Middle frontal gyrus (tissue), 1 donor: ENCODE measurements at regions not wholly inside any gene's neighbourhood (a gene's known extent, or its start where the extent isn't known, plus 50 kb on each side); places are given as distances from the start of the nearest gene placed in this dataset.
"Not testable (repeated sequence)": the region's sequence is repeated elsewhere in the genome, so short reads cannot be mapped to it uniquely, and the experiment has no call there.

Experiments
- DNase-seq: peaks from one replicate; pipeline ENCODE4 v3.0.0-alpha.2; 2015; ENCODE audit warnings: low spot score; ENCODE audit errors: extremely low spot score

DNA sequence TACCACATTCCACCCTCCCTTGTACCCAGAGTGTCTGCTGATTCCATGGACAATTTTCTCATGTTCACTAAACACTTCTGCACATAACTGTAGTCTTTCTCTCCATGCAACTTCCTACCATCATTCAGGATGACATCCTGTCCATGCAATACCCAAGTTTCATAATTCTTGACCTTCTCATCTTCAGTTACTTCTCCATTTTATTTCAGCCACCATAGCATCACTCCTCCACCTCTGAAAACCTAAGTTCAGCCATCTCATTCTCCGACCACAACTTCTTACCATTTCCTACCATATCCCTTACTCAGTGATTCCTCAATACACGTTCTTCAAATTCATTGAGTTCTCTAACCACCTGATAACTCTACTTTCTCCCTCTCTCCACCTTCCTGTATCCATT is 216.5 kb upstream of the TENT5A start:
- DNase-seq = no peak

DNA sequence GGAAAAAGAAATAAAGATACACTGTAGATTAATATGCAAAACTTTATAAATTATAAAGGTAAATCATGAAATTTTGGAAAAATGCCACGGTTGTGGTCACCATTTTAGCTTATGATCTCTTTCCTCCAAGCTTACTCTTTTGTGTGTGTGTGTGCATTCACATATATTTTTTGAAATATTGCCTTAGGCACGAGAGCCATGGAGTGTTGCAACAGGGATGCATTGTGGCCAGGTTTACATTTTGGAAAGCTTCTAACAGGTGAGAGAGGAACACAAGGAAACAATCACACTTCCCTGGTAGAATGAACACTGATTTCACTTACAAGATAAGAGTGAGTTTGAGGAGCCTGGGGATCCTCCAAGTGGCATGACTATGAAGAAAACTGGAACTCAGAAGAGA is 214.5 kb upstream of the TENT5A start:
- no peak for DNase-seq

DNA sequence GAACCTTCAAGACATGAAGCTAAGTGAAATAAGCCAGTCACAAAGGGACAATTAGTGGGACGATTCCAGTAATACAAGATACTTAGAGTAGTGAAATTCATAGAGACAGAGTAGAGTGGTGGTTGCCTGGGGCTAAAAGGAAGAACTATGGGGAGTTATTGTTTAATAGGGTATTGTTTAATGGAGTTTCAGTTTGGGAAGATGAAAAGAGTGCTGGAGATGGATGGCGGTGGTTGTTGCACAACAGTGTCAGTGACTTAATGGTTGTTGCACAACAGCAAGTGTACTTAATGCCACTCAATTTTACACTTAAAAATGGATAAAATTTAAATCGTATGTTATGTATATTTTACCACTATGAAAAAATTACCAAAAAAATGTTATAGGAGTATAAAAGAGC is 209.7 kb upstream of the TENT5A start:
- DNase-seq = no peak

DNA sequence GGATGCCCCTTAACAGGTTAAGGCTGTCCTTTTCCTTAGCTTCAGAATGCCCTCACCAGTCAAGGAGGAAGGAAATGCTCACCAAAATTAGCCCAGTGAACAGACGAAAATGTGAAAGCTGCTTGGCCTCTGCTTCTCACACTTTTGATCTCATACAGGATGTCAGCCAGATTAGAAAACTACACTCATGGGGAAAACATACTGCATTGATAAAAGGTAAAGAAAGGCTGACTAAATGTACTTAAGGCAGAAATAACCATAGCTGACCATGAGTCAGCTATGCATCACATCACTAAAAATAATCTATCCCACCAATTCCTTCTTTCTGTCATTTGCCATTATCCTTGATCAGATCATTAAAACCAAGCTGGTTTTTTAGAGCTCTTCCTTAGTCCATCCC is 198.4 kb upstream of the TENT5A start:
- DNase-seq = no peak

DNA sequence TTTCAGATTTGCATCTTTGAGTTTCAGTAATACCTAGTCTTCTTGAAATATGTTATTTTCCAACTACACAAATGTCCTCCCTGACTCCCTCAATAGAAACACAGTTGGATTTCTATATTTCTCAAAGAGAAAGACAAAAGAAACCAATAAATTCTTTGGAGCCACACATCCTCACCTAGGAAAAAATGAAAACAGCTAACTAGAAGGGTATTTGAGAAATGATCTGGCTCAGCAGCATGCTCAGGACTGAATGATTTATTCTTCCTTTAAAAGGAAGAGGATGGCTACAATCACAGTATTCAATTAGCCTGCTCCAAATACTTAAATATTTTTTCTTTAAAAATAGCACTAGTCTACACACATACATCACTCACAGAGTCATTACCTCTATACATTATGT is 196.4 kb upstream of the TENT5A start:
- no peak for DNase-seq

DNA sequence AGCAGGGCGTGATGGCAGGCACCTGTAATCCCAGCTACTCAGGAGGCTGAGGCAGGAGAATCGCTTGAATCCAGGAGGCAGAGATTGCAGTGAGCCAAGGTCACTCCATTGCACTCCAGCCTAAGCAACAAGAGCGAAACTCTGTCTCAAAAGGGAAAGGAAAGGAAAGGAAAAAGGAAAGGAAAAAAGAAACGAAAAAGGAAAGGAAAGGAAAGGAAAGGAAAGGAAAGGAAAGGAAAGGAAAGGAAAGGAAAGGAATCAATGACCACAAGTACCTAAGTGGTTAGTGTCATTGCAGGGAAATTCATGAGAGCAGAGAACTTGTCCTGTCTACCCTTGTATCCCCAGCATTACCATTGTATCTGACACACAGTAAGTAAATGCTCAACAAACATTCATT is 195.7 kb upstream of the TENT5A start:
- not testable (repeated sequence) for DNase-seq

DNA sequence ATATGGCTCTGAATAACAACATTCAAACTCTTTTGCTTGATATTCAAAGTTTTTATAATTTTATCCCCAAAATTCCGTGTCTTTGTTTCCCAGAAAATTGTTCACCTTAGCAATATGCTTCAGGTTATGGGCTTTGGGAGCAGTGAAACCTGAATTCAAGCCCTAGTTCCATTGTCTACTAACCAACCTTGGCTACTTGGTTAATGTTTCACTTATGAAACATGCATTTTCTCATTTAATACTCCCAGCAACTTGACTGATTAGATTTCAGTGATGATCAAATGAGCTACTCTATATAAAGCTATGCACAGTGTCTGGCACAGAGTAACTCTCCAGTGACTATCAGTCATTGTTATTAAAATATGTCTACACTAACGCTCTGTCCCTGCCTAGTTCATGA is 192.2 kb upstream of the TENT5A start:
- DNase-seq = no peak

DNA sequence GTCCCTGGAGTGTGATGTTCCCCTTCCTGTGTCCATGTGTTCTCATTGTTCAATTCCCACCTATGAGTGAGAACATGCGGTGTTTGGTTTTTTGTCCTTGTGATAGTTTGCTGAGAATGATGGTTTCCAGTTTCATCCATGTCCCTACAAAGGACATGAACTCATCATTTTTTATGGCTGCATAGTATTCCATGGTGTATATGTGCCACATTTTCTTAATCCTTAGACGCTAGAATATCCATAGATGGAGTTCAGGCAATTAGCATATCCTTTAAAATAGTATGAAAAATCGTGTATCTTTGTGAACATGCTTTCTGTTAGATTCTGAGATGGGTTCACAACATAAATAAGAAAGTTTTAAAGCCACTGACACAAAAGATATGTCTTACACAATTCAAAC is 190.4 kb upstream of the TENT5A start:
- not testable (repeated sequence) for DNase-seq

DNA sequence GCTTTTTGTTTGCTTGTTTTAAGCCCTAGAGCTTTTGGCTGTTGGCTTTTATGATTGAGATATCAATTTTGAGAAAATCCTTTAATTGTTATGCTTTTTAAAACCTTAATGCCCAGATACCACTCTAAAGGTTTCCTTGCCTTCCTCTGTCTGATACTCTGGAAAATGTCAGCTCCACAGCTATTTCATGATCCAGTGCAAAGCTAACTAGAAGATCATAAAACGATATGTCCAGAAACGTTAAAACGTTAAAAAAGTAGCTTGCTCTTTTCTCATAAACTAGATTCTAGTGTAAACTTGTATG is 189.5 kb upstream of the TENT5A start:
- no peak for DNase-seq

DNA sequence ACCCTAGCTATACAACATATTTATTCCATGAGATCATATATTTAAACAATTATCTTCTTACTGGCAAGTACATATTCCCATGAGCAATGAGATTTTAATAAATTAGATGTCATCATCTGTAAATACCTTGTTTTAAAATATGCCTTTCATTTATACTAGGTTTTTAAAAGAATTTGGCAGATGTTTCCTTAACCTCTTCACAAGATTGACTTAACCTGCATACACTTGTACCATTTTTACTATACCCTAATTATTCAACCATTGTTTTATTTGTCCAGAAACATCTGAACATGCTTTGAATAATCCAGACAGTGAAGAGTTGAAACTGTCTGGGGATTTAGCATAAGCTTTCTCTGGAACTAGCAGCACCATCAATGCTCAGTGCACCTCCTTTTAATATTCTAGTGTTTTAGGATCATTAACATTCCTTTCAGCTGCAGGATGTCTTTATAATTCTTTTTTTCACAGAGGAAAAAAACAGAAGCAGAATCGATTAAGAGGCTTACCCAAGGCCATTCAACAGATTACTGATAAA is 188.0 kb upstream of the TENT5A start:
- DNase-seq = no peak

DNA sequence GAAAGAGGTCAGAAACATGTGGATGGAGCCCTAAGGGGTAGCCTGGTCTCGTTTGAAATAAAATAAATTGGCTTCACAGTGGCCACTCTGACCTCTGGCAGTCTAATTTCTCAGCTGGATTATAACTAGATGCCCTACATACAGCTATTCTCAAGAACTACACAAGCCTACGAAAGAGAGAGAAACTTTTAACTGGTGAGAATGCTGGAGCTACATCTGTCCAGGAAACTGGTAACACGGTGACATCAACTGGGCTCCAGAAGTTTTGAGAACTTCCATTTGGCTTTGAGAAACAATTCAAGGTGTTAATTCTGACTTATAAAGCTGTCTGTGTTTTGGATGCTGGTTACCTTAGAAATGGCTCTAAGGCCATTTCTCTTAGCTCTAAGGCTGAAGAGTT is 187.3 kb upstream of the TENT5A start:
- no peak for DNase-seq

DNA sequence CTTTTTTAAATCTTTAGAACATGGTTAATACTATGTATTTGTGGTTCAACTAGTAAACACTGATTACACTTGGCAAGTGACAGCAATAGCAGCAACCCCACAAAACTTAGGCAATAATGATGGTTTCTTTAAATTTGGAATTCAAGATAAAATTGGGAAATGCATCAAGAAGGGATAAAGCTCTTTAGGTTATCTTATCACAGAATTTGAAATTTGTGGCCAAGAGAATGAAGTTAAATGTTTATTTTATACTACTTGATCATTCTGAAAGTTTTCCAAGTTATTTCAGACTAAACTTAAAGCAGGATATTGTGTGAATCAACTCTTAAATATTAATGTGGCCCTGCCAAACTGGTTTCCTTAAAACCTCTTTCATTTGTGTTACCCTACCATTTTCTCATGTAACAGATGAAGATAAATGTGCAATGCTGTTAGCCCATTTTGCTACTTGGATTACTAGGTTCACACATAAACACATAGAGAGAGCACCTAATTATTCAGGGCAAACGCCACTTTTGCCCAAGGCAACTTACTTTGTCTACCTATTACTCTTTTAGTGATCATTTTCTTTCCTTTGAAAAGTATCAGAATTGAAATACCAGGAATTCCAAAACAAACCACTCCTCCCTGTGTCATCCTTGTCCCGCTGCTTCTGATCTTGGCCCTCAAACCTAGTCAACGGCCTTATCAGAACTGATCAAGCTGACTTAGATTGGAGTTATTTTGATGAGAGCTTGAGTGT is 186.7 kb upstream of the TENT5A start:
- DNase-seq = no peak

DNA sequence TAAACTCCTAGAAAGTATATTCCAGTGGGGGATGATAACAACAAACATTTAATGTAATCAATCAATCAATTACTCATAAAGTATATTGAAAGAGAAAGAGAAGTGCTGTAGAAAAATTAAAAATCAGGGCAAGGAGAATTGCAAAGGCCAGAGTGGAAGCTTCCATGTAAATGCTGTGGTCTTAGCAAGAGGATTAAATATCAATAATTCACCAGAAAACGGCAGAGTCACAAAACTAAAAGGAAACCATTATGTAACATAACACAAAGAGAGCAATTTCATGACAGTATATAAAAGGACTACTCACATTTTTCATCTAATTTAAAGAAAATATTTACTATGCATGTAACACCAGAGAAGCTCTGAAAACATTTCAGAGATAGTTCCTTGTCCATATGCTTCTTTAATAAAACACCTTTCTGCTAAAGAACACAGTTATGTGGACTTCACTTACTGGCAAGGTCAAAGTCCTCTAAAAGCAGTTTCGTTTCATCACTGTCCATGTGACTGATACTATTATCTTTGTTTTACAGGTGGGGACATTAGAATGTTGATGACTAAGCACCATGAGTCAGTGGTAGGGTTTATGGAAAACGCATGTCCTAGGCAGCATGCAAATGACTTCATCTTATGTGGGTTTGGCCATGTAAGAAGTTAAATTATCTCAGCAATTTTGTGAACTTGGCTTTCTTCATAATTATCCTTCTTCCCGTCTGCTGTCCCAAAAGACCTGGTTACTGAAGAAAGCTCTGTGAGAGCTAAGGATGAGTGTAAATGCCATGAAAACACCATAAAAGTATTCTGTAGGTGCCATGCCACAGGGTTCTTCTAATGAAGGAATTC is 185.8 kb upstream of the TENT5A start:
- DNase-seq = no peak

DNA sequence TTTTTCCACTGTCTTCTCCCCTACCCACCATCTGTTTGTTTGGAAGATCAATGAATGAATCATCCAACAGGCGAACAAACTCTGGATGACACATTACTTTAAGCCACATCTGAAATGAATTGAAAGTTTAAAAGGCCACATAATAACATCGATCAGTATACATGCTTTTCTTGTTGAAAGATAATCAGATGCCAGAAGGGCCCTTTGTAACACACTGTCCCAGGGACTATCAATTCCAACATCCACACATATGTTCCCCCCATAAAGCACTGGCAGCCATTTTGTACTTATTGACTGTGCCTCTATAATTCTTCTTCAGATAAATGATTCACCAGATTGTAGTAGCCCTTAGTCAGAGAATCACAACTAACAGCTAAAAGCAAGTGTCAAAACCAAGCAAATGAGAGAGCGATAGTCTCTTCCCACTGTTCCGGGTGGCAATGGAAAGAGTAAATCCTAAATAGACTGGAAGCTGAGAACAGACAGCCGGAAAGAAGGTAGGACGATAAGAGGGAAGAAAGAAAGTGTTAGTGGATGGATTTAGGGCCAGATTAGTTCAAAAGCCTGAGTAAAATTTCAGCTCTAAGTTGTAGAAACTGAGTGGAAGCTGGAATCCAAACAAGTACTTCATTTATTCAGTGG is 184.9 kb upstream of the TENT5A start:
- no peak for DNase-seq

DNA sequence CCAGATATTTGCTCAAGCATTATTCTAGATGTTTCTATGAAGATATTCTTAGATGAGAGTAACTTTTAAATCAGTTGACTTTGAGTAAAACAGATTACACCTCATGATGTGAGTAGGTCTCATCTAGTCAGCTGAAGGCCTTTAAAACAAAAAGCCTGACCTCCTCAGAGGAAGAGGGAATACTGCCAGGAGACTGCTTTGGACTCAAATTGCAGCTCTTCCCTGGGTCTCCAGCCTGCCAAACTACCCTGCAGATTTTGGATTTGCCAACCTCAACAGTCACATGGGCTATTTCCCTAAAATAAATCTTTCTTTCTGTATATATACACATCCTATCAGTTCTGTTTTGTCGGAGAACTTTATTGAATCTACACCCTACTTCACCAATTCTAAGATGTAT is 182.5 kb upstream of the TENT5A start:
- no peak for DNase-seq

DNA sequence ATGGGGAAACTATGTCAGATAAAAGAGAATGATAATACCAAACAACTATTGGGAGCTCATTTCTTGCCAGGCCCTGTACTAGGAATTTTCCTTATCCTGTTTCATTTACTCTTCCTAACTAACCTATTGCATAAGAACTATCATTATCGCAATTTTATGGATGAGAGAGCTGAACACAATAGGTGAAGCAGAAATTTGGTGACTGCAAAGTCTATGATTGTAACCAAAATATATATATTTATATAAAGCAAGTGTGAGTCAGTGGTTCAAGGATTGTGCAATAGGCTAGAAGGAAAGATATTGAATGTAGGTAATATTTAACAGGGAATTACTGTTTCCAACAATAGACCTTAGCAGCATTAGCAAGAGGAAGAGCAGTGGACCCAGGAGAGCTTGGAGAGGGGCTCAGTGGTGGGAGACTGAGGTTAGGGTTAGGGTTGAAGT is 181.1 kb upstream of the TENT5A start:
- DNase-seq = no peak

DNA sequence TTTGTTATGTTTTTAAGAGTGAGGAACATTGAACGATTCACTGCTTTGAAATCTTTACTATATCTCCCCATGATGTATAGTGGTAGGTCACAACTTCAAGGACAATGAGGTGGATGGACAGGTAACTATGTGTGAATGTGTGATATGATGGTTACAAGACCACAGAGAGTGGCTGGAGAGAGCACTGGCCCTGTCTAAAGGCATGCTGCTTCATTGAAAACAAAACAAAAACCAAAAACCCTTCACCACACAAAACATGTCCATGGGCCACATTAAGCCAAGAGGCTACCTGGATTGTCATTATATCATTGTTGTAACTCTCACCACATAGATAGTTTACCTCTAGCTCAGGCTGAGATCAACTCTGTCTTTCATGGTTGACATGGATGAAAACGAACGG is 180.6 kb upstream of the TENT5A start:
- DNase-seq = no peak

DNA sequence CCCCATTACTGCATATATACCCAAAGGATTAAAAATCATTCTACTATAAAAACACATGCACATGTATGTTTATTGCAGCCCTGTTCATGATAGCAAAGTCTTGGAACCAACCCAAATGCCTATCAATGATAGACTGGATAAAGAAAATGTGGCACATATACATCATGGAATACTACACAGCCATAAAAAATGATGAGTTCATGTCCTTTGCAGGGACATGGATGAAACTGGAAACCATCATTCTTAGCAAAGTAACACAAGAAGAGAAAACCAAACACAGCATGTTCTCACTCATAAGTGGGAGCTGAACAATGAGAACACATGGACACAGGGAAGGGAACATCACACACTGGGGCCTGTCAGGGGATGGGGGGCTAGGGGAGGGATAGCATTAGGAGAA is 180.0 kb upstream of the TENT5A start:
- not testable (repeated sequence) for DNase-seq

DNA sequence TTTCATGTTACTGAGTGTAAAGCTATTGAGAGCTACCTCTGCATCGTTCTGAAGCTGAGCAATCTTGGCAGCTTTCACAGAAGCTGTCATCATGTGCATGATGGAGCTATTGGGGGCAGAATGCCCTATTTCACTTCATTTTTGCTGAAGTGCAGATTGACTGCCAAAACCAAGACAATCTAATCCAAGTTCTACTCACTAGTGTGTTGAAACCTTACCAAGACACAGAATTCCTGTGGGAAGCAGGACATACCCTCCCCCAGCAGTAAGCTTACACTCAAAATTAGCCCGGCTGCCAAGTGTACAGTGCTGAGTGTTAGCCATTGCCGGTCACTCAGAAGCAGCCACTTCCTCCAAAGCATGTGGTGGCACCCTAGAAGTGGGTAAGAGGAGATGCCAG is 177.3 kb upstream of the TENT5A start:
- no peak for DNase-seq

DNA sequence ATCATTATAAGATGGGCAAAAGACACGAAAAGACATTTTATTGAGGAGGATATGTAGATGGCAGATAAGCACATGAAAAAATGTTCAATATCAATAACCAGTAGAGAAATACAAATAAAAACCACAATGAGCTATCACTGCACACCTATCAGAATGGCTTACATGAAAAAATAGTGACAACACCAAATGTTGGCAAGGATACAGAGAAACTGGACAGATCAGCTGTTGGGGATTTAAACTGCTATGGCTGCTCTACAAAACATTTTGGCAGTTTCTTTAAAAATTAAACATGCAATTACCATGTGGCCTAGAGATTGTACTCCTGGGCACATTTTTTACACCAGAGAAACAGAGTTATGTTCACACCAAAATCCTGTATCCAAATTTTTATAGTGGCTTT is 172.7 kb upstream of the TENT5A start:
- no peak for DNase-seq

DNA sequence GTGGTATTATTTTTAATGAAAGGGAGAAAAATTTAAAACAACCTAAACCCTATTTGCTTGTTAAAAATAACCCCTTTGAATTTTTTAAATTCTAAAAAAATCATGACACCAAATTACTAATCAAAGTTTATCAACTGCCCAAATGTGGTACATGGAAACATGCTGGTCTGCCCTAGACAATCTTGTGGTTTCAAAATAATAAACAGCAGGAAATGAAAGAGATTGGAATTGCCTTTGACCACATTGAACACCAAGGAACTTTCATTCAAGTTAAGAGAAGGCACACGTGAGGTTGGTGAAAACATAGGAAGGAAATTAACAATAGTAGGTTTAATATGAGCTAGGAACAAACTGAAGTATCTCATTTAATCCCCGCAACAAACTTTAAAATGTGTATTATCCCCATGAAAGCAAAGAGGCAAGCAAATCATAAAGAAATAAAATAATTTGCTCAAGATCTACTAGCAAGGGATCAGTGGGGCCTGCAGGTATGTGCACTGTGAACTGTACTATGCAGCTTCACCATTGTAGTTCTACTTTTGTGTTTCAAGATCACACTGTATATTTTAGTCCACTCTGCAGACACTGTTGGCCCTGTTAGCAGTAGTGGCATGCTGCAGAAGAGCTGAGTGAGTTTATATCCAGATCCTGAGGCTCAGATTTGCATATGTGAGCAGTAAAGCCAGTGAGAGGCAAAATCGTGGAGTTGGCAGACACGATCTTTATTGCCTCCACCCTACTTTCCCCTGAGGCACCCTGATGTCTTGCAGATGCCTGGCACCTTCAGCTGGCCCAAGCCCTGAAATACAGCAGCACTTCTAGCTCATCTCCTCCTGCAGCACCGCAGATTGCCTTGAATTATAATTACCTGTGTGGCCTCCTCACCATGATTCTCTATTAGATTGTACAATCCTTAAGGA is 157.8 kb upstream of the TENT5A start:
- DNase-seq = no peak
